Activated CD4-positive, alpha-beta T cell treated with anti-CD3 and anti-CD28 coated beads, Interleukin-2, amount 50 U/mL, for 48 hours (primary cell): ENCODE measurements at regions not wholly inside any gene's neighbourhood (a gene's known extent, or its start where the extent isn't known, plus 50 kb on each side); places are given as distances from the start of the nearest gene placed in this dataset.

Experiments used
- DNase-seq, 2 experiments: peaks; one replicate each; pipeline ENCODE4 v3.0.0-alpha.2; 2020

DNA sequence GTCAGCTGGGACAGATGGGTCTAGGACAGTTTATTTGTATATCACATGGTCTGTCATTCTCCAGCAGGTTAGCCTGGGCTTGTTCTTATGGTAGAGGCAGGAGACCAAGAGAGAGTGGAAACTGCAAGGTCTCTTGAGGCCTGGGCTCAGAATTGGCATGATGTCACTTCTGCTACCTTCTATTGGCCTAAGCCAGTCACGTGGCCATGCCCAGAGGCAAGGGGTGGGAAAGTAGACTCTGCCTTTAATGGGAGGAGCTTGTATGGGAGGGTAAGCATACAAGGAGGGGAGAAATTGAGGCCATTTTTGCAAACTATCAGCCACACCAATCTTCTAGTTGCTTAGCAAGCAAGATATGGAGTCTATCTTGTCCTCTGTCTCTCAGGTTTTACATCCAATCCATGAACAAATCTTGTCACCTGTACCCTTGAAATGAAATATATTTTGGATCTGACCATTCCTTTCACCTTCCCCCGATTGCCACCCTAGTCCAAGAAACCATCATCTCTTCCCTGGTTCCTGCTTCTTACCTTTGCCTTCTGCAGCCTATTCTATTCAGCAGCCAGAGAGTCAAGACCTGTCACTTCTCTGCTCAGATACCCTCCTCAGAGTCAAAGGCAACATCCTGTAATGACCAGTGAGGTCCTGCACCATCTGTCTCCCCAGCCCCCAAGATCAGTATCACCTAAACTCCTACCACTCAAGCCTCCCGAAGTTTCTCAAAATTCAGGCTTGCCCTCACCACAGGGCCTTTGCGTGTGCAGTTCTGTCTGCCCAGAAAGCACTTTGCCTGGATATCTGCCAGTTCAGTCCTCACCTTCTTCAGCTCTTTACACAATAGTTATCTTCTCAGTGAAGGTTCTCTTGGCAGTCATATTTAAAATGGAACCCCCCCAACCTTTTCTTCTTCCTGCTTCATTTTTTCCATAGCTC lies 240.0 kb downstream of the LOXHD1 start:
- no peak for DNase-seq

DNA sequence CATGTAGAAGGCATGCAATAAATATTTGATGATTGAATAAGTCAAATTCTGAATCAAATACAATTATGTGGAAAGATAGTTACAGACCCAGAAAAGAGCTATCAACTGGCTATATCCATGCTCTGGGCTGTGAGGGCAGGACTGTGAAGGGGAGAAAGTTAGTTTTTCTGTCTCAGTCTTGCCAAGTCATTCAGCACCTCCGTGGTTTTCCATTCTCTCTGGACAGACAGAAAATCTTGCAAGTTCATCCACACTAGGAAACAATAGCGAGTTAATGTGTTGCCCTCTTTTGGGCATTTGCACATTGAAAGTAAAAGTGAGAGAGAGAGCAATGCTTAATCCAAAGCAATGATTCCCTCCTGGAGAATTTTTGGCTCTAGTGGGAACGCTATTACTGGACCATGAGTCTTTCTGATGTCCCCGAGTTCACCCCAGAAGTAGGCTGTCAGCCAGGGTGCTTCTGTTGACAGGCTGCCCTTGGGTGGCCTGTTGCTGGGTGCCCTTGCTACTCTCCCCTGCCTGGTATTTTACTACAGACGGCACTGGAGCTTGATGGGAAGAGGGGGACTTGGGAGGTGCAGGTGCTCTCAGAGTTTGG lies 238.3 kb downstream of the LOXHD1 start:
- DNase-seq = no peak

DNA sequence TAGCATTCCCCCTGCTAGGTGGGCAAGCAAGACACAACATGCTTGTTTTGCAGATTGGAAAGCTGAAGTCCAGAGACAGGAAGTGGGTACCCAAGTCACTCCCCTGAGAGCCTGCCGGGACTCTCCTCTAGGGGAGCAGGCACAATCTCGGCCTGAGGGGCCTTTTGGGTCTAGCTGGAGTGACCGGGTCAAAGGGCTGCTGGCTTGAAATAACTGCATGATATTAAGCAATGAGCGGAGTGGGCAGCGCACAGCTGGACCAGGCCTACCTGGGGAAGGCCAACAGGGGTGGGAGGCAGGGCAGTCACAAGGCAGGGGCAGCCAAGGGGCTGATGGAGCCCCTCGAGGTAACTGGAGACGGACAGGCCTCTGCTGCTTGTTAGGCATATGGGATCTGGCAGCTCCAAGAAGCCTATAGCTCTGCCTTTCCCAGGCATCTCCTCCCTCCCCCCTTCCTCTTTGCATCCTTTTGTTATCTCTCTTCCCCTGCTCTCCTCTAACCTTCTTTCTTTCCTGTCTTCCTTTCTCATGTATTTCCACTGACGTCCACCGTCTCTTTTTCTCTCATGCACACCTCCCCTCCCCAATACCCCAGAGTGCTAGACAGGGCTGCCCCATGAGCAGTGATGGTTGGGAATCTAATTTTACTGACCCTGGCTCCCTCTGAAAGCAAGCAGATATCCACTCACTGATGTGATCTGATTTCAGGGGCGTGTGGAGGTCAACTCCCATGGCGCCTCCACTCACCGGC lies 237.5 kb downstream of the LOXHD1 start:
- DNase-seq = no peak

DNA sequence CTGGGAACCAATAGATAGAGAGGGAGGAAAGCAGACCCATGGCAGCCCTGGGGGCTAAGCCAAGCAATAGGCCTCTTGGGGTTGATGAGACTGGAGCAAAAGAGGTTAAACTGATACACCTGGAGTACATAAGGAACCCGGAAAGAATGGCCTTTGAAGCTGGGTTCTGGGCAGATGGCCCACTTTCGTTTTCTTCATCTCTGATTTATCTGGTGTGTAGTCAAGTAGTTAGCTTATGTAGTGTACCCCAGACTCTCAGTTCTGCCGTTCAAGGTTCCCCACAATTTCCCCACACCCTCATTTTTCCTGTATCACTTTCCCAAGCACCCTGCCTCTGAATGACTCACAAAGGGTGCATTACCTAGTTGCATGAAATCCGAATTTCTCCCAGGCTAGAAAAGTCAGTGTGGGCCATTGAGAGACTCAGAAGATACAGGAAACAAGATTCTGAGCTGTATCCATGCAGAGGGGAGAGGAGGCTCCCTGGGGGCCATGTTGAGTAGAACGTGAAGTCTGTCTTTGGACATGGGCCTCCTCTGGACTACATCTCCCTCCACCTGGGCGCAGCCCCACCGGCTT lies 235.0 kb downstream of the LOXHD1 start:
- DNase-seq = no peak

DNA sequence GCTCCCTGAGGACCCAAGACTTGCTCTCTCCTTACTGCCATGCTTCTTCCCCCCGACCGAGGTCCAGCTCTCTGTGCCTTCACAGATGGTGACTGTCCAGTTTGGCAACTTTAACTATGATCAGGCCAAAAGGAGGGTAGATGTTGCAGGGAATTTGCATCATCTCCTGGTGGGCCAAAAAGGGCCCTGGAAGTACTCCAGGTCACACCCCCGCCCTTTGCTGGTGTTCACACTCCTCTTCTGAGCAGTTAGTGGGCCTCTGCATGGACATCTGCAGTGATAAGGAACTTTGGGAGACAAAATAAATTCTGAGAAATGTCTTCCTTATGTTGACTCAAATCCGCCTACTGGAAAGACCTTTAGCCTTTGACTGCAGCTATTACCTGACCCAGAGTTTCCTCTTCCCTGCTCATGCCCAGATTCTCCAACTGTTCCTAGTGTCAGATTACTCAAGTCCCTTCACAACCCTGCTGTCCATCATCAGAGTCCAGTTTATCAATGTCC lies 234.4 kb downstream of the LOXHD1 start:
- no peak for DNase-seq

DNA sequence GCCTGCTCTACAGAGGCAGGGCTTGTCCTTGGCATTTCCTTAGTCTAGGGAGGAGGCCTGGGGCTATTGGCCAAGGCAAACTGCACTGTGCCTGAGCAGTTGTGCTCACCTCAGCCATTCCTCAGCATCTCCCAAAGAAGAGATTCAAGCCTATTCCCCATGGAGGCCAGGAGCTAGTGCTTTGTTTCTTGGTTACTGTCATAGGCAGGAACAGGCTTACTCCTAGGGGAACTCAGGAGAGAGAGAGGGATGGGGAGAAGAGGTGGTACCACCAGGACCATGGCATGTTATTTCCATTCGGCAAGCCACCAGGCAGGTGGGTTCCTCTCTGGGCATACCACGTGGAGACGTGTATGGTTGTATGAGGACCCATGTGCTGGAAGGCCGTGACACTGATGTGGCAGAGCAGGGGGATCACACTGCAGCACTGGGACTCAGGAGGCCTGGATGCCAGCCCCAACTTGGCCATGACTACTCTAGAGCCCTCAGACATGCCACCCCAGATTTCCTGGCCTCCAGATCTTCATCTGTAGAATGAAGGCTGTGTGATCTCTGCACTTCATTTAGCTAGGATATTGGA lies 233.7 kb downstream of the LOXHD1 start:
- DNase-seq = no peak

DNA sequence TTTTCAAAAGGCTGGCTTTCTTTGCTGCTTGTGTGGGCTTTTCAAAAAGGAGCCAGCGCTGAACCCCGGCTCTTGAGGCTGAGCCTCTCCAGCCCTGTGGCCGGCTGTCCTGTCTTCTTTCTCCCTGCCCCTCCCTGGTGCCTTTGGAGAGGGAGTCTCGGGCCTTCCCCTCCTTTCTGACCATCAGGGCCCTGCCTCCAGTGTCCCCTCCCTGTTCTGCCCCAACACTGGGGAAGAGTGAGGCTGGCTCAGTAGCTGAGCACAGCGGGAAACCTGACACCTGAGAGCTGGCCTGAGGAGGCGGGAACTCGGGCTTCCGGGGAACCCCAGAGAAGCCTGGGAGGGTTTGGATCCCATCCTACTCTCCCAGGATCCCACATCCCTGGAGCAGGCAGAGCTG lies 232.1 kb downstream of the LOXHD1 start:
- no peak for DNase-seq

DNA sequence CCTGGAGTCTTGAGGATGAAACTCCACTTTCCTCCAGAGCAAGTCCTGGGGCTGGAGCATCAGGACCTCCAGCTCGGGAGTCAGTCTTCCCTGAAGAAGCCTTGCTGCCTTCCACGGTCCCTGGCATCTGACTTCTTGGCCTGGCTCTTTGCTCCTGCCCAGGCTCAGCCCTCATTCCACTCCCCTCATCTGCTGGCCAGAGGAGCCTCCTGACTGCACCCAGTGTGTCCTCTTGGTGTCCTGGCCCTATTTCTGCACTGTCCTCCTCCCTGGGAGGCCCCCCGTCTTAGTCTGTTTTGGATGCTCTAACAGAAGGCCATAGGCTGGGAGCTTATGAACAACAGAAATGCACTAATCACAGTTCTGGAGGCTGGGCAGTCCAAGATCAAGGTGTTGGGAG lies 231.5 kb downstream of the LOXHD1 start:
- no peak for DNase-seq

DNA sequence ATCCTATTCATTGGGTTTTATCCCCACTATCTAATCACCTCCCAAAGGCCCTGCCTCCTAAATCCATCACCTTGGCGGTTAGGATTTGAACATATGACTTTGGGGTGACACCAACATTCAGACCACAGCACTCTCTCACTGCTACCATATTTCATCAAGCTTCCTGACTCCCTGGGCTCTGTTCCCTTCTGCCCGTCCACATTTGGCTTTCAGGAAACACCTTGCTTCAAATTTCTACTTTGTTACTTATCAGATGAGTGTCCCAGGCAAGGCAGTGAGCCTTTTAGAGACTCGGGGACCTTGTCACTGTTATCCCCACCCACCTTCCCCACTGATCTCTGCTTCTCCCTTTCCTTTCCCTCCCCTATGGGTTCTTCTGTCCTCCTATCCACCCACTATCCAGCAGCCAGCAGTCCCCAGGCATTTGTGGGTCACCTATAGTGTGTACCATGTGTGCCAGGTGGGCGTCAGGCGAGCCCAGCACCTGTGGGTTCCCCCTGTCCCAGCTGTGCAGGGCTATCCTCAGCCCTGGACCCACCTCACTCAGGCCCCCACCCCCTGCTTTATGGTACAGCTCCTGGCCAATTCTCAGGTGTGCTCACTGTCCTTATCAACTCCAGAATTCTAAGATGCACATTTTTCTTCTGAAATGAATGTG lies 230.9 kb downstream of the LOXHD1 start:
- DNase-seq = no peak

DNA sequence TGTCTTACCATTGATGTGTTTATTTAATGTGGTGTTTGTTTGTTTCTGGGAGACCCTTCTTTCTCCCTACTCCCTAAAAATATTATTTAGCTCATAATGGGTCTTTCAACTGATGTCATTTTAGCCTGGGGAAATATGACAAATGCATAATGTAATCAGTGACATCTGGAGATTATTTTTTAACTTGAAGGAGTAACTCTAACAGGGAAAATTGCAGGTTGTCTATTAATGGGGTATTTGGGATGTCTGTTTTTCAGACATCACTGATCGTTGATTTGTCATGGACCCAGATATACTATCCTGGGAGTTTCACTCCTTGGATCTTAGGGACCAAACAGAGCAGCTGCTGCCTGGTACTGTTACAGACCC lies 230.4 kb downstream of the LOXHD1 start:
- DNase-seq = no peak
